ENCODE measurements at regions not wholly inside any gene's neighbourhood (a gene's known extent, or its start where the extent isn't known, plus 50 kb on each side); places are given as distances from the start of the nearest gene placed in this dataset.

- Mint-ChIP-seq H3K27me3 (peaks cover 20% of the 10 kb centered on the region), H3K4me1 (ENCODE audit: low read depth) (peaks cover 2% of the 10 kb centered on the region), H3K9me3 (no peaks in the 10 kb centered on the region), H3K27ac (no peak overlapping the region), H3K4me3 (no peak overlapping the region), H3K36me3 (ENCODE audit: low read depth) (no peaks in the 10 kb centered on the region)
- no peak for DNase-seq
Observed at GRCh38 chr18:35918564-35918963, 53.9 kb upstream of the RMP24 start.

GRCh38 chr18:35919179-35919578 lies 53.3 kb upstream of the RMP24 start:
- no peak overlapping the region for H3K27ac Mint-ChIP-seq
- H3K4me3 Mint-ChIP-seq: no peak overlapping the region
- peaks cover 18% of the 10 kb centered on the region for H3K27me3 Mint-ChIP-seq

GRCh38 chr18:35920623-35921022 lies 51.9 kb upstream of the RMP24 start:
- H3K4me3 Mint-ChIP-seq: no peak overlapping the region
- peaks cover 14% of the 10 kb centered on the region for H3K27me3 Mint-ChIP-seq
- H3K4me1 Mint-ChIP-seq (ENCODE audit: low read depth): peaks cover 2% of the 10 kb centered on the region
- no peak for DNase-seq
- no peaks in the 10 kb centered on the region for H3K36me3 Mint-ChIP-seq (ENCODE audit: low read depth)
- no peaks in the 10 kb centered on the region for H3K9me3 Mint-ChIP-seq
- no peak overlapping the region for H3K27ac Mint-ChIP-seq

More at GRCh38 chr18:35919179-35919578, 53.3 kb upstream of the RMP24 start:
- peaks cover 2% of the 10 kb centered on the region for H3K4me1 Mint-ChIP-seq (ENCODE audit: low read depth)
- no peaks in the 10 kb centered on the region for H3K9me3 Mint-ChIP-seq
- H3K36me3 Mint-ChIP-seq (ENCODE audit: low read depth): no peaks in the 10 kb centered on the region
- DNase-seq: no peak
